Sigmoid colon (tissue), 4 donors: ENCODE measurements at regions not wholly inside any gene's neighbourhood (a gene's known extent, or its start where the extent isn't known, plus 50 kb on each side); places are given as distances from the start of the nearest gene placed in this dataset.

Source experiments
- CTCF ChIP-seq, 4 experiments: fragments of 450-650 bp in 3 of 4; fragments of 200-600 bp in 1 of 4; IDR thresholded peaks; one replicate each; pipeline ENCODE4 v1.5.1; 2016 to 2019; ENCODE audit warnings: antibody characterized with exemption in 4 of 4, mild to moderate bottlenecking in 3 of 4, moderate library complexity in 2 of 4
- POLR2A ChIP-seq, 2 donors: fragments of 450-650 bp; IDR thresholded peaks; one replicate each; pipeline ENCODE4 v1.6.1; 2016; ENCODE audit warnings: antibody characterized with exemption in 2 of 2, mild to moderate bottlenecking in 2 of 2, moderate library complexity in 2 of 2
- POLR2AphosphoS5 ChIP-seq, 4 donors: sonication (generic); formaldehyde crosslinking; IDR thresholded peaks; one replicate each; pipeline ENCODE4 v1.6.1; 2017; ENCODE audit warnings: antibody characterized with exemption in 4 of 4

- TF ChIP-seq CTCF (IDR thresholded peaks at IDR 0.05) (no peak), POLR2A (IDR thresholded peaks at IDR 0.05) (no peak), POLR2AphosphoS5 (IDR thresholded peaks at IDR 0.05) (no peak)
Measured at GRCh38 chr4:56084851-56085250, 136.1 kb downstream of the CEP135 start.
